SH-SY5Y (cell line): ENCODE measurements at regions not wholly inside any gene's neighbourhood (a gene's known extent, or its start where the extent isn't known, plus 50 kb on each side); places are given as distances from the start of the nearest gene placed in this dataset.

Experiments used
- GATA2 ChIP-seq: IDR thresholded peaks from 2 replicates; pipeline ENCODE4 v1.6.1; 2011; ENCODE audit warnings: mild to moderate bottlenecking, low read depth, low read length
- GATA3 ChIP-seq: IDR thresholded peaks from 2 replicates; pipeline ENCODE4 v1.6.1; 2011; ENCODE audit warnings: low read depth, mild to moderate bottlenecking, low read length, moderate library complexity

GRCh38 chr16:73433731-73434307, 385.9 kb upstream of the ZFHX3 start:
- TF ChIP-seq GATA2 (no peak), GATA3 (no peak)
